PC-9 (cell line): ENCODE measurements at regions not wholly inside any gene's neighbourhood (a gene's known extent, or its start where the extent isn't known, plus 50 kb on each side); places are given as distances from the start of the nearest gene placed in this dataset.

ENCODE experiments used
- BruUV-seq: library from RNA; stranded (reverse); fragments of 400-500 nt; replicated peaks from 2 replicates; lab custom pipeline; 2021; lab: Mats Ljungman, UMichigan
- CTCF ChIA-PET: fragments of 300-600 bp; sonication (Branson Sonifier 250); formaldehyde crosslinking; loops from one replicate; lab custom pipeline; 2022; ENCODE audit warnings: antibody characterized with exemption; lab: Charles Lee
- POLR2A ChIA-PET: fragments of 300-600 bp; sonication (Branson Sonifier 250); formaldehyde crosslinking; loops from one replicate; lab custom pipeline; 2022; ENCODE audit warnings: antibody characterized with exemption; ENCODE audit not compliant: unreplicated experiment; lab: Charles Lee
- DNase-seq, 2 experiments: peaks; one replicate each; pipeline versions ENCODE4 v3.0.0 to v3.0.0-alpha.2; 2015 to 2022; ENCODE audit warnings: mixed read lengths in 1 of 2
- H2AFZ ChIP-seq: fragments of 200-600 bp; sonication (generic); 2 replicates; pipeline ENCODE4 v1.8.1; 2017; ENCODE audit warnings: antibody characterized with exemption
- H3F3A ChIP-seq: fragments of 200-600 bp; sonication (generic); 2 replicates; pipeline ENCODE4 v1.8.1; 2017; ENCODE audit warnings: antibody characterized with exemption, mild to moderate bottlenecking, low read depth; ENCODE audit not compliant: insufficient read depth
- H3K27ac ChIP-seq: fragments of 200-600 bp; sonication (generic); 2 replicates; pipeline ENCODE4 v1.6.1; 2016; ENCODE audit warnings: mixed run types
- H3K27me3 ChIP-seq: fragments of 200-600 bp; sonication (generic); 2 replicates; pipeline ENCODE4 v1.6.1; 2016; ENCODE audit warnings: low read depth, mixed run types; ENCODE audit not compliant: insufficient read depth
- H3K36me3 ChIP-seq: fragments of 200-600 bp; sonication (generic); 2 replicates; pipeline ENCODE4 v1.6.1; 2016; ENCODE audit warnings: low read depth, mixed run types
- H3K4me1 ChIP-seq: fragments of 200-600 bp; sonication (generic); replicated peaks from 2 replicates; pipeline ENCODE4 v1.6.1; 2016; ENCODE audit warnings: mixed run types; ENCODE audit not compliant: insufficient read depth
- H3K4me2 ChIP-seq: fragments of 200-600 bp; sonication (generic); 2 replicates; pipeline ENCODE4 v1.6.1; 2017; ENCODE audit warnings: mixed run types
- H3K4me3 ChIP-seq: fragments of 200-600 bp; sonication (generic); 2 replicates; pipeline ENCODE4 v1.6.1; 2016; ENCODE audit warnings: mixed run types
- H3K79me2 ChIP-seq: fragments of 200-600 bp; sonication (generic); 2 replicates; pipeline ENCODE4 v1.6.1; 2017; ENCODE audit warnings: low read depth, mixed run types
- H3K9me2 ChIP-seq: fragments of 200-600 bp; sonication (generic); 2 replicates; pipeline ENCODE4 v1.8.1; 2017; ENCODE audit warnings: mild to moderate bottlenecking; ENCODE audit not compliant: insufficient read depth
- H3K9me3 ChIP-seq: fragments of 200-600 bp; sonication (generic); 2 replicates; pipeline ENCODE4 v1.8.1; 2016; ENCODE audit warnings: low read depth; ENCODE audit not compliant: insufficient read depth
- H4K20me1 ChIP-seq: fragments of 200-600 bp; sonication (generic); 2 replicates; pipeline ENCODE4 v1.8.1; 2017; ENCODE audit not compliant: insufficient read depth
- EZH2 ChIP-seq: fragments of 200-600 bp; sonication (generic); IDR thresholded peaks from 2 replicates; pipeline ENCODE4 v1.8.0; 2017; ENCODE audit warnings: antibody characterized with exemption, low read depth
- intact Hi-C: fragments of 100-400 bp; cut with micrococcal nuclease; formaldehyde crosslinking; loops from one replicate; pipeline ENCODE4 v1.10.0; 2022; ENCODE audit not compliant: unreplicated experiment
- TF ChIP-seq, protein P1 (sequence below): fragments of 200-600 bp; sonication (generic); conservative IDR thresholded peaks from 2 replicates; pipeline ENCODE4 v1.6.1; 2017; ENCODE audit warnings: mixed run types, antibody characterized with exemption, mild to moderate bottlenecking, moderate library complexity

GRCh38 chr2:66235428-66235827 lies 199.5 kb upstream of the MEIS1 start:
- intact Hi-C loops = no loop called here
- ChIA-PET POLR2A (no interaction called here), CTCF (no interaction called here)

GRCh38 chr2:66233981-66234380 lies 200.9 kb upstream of the MEIS1 start:
- Histone ChIP-seq H3K4me2 (no peak overlapping the region), H3K36me3 (no peaks in the 10 kb centered on the region), H2AFZ (no peak overlapping the region), H3K9me2 (no peaks in the 10 kb centered on the region), H3K4me3 (no peak overlapping the region), H3K27ac (no peak overlapping the region), H4K20me1 (no peaks in the 10 kb centered on the region), H3K27me3 (no peaks in the 10 kb centered on the region), H3F3A (no peaks in the 10 kb centered on the region), H3K9me3 (no peaks in the 10 kb centered on the region), H3K4me1 (no peaks in the 10 kb centered on the region), H3K79me2 (no peaks in the 10 kb centered on the region)
- no peak for DNase-seq
- ChIA-PET POLR2A (no interaction called here), CTCF (no interaction called here)
- TF ChIP-seq, protein P1, sequence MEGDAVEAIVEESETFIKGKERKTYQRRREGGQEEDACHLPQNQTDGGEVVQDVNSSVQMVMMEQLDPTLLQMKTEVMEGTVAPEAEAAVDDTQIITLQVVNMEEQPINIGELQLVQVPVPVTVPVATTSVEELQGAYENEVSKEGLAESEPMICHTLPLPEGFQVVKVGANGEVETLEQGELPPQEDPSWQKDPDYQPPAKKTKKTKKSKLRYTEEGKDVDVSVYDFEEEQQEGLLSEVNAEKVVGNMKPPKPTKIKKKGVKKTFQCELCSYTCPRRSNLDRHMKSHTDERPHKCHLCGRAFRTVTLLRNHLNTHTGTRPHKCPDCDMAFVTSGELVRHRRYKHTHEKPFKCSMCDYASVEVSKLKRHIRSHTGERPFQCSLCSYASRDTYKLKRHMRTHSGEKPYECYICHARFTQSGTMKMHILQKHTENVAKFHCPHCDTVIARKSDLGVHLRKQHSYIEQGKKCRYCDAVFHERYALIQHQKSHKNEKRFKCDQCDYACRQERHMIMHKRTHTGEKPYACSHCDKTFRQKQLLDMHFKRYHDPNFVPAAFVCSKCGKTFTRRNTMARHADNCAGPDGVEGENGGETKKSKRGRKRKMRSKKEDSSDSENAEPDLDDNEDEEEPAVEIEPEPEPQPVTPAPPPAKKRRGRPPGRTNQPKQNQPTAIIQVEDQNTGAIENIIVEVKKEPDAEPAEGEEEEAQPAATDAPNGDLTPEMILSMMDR = no peak
- TF ChIP-seq EZH2 = no peak
- BruUV-seq = no TSS peak
- intact Hi-C loops = no loop called here

More at GRCh38 chr2:66235428-66235827, 199.5 kb upstream of the MEIS1 start:
- H3K27me3 ChIP-seq = no peaks in the 10 kb centered on the region
- no peaks in the 10 kb centered on the region for H3K4me1 ChIP-seq
- H3F3A ChIP-seq = no peaks in the 10 kb centered on the region
- DNase-seq = no peak
- no peak overlapping the region for H3K4me3 ChIP-seq
- H3K4me2 ChIP-seq = no peak overlapping the region
- no peaks in the 10 kb centered on the region for H3K9me2 ChIP-seq
- H3K27ac ChIP-seq = no peak overlapping the region
- H3K36me3 ChIP-seq = no peaks in the 10 kb centered on the region
- no peak for TF ChIP-seq EZH2
- TF ChIP-seq, protein P1 = no peak
- no TSS peak for BruUV-seq
- no peaks in the 10 kb centered on the region for H4K20me1 ChIP-seq
- H3K9me3 ChIP-seq = no peaks in the 10 kb centered on the region
- H3K79me2 ChIP-seq = no peaks in the 10 kb centered on the region
- H2AFZ ChIP-seq = no peak overlapping the region

DNA sequence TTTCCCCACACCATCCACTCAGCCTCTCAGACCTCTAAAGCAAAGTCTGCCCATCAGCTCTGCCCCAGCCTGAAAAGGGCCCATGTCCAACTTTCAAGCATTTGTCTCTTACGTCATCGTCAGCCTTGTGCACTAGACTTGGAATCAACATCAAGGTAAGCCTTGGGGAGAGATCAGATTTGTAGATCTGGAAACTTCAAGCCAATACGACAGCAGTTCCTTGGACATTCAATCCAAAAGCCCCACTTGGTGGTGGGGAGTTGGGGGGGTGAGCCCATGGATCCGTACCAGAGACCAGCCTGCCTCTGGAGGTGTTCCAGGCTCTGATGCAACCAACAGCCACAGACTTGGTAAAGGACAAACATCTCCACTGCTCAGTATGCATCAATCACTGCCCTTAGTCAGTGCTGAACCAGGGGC lies 206.8 kb upstream of the MEIS1 start:
- no peaks in the 10 kb centered on the region for H4K20me1 ChIP-seq
- H3K9me3 ChIP-seq = no peaks in the 10 kb centered on the region
- H3K79me2 ChIP-seq = no peaks in the 10 kb centered on the region
- no peaks in the 10 kb centered on the region for H3F3A ChIP-seq
- intact Hi-C loops = no loop called here
- DNase-seq = no peak
- CTCF ChIA-PET = no interaction called here
- BruUV-seq = no TSS peak
- no peak overlapping the region for H3K4me2 ChIP-seq
- POLR2A ChIA-PET = no interaction called here
- no peak overlapping the region for H2AFZ ChIP-seq
- TF ChIP-seq, protein P1 = no peak
- TF ChIP-seq EZH2 = no peak
- no peaks in the 10 kb centered on the region for H3K9me2 ChIP-seq
- H3K27ac ChIP-seq = no peak overlapping the region
- H3K36me3 ChIP-seq = no peaks in the 10 kb centered on the region
- H3K27me3 ChIP-seq = no peaks in the 10 kb centered on the region
- no peak overlapping the region for H3K4me3 ChIP-seq
- H3K4me1 ChIP-seq = no peaks in the 10 kb centered on the region
